Stimulated activated CD4-positive, alpha-beta T cell treated with anti-CD3 and anti-CD28 coated beads, Interleukin-12 subunit alpha, Interleukin-12 subunit beta, amount 100 ng/mL, for 4 hours (primary cell): ENCODE measurements at regions not wholly inside any gene's neighbourhood (a gene's known extent, or its start where the extent isn't known, plus 50 kb on each side); places are given as distances from the start of the nearest gene placed in this dataset.
A peak's percentile ranks its signal among the peaks of the same experiment; 100 is the strongest.

Experiments used
- DNase-seq: peaks from one replicate; pipeline ENCODE4 v3.0.0-alpha.2; 2020

DNA sequence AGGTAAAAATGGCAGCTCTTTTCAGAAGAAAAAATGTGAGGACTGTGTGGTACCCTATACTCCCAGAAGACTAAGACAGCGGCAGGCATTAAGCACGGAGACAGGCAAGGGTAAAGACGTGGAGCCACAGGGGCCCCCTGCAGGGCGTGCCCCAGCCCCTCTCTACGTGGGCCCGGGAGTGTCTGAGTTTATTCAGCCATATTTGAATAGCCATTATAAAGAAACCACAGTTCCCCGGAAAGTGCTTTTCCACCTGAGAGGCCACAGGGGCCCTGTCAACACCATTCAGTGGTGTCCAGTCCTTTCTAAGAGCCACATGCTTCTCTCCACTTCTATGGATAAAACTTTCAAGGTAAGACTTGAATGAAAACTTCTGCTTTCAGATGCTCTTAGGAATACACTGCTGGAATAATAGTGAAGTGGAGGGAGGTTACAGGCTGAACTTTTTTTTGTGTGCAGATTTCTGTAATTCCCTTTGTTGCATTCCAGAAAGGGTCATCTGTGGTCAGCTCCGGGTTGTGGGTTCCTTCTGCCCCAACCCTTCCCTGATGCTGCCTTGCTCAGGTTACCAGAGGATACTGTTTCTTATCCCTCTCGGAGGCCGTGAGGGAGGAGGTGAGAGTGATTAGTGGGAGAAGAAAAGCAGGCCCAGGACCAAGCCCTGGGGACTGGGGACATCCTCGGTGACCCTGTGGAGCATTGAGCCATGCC lies 58.4 kb downstream of the SLC25A47 start:
- DNase-seq: no peak

GRCh38 chr14:100382106-100382455 lies 58.9 kb downstream of the SLC25A47 start:
- DNase-seq: no peak

- DNase-seq: peak; percentile 57
Measured at GRCh38 chr14:100383727-100384158, 60.6 kb downstream of the SLC25A47 start.

- DNase-seq: no peak
Measured at GRCh38 chr14:100384277-100384676, 61.1 kb downstream of the SLC25A47 start.

DNA sequence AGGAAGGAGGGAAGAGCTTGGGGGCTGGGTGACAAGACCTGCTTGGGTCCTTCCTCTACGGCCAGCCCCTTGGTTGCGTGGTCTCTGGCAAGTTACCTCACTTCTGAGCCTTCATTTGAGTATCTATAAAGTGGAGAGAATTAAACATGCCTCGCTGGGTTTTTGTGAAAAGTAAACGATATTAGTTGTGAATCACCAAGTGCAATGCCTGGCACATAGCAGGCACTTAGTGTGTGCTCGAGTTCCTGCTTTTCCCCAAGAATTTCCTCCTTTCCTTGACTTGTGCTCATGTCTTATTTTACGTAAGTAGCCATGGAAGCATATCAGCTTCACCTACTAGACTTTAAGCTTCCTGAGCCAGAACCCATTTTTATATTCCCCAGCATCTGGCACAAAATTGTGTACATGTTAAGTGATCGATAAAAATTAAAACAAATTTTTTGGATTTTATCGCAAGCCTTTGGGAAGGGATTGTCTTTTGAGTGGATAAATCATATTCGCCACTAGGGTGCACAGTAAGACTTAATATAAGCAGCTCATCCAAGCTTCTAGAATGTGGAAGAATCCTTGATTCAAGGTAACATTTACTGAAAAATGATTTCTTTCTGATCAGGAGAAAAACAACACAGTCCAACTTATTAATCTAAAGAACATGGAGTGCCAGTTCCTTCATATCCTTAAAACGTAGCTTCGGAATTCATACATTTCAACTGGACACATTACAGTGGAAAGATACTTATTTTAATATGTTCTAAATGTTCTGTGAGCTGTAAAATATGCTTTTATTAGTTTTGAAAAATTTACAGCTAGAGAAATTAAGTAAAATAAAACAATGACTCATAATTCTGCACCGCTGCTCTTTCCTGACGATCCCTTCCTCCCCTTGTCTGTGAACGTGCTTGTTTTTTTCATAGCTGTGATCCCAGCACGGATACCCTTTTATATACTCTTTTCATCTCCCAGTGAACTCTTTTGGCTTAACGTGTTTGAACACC lies 62.0 kb downstream of the SLC25A47 start:
- no peak for DNase-seq

- no peak for DNase-seq
Measured at GRCh38 chr14:100386121-100386520, 63.0 kb downstream of the SLC25A47 start.

DNA sequence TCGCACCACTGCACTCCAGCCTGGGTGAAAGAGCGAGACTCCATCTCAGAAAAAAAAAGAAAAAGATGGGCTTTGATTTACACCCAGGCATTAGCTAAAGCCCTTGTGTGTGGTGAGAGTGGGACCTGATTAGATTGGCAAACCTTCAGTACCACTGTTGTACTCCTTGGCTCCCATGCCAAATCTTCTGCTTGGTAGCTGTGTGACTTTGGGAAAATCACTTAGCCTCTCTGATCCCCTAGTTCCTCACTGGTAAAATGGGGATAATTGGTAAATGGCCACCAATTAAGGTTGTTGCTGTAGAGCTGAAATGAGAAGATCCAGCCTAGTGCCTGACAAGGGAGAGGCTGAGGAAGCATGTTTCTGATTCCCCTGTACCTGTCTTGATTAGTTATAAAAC lies 63.7 kb downstream of the SLC25A47 start:
- no peak for DNase-seq

DNA sequence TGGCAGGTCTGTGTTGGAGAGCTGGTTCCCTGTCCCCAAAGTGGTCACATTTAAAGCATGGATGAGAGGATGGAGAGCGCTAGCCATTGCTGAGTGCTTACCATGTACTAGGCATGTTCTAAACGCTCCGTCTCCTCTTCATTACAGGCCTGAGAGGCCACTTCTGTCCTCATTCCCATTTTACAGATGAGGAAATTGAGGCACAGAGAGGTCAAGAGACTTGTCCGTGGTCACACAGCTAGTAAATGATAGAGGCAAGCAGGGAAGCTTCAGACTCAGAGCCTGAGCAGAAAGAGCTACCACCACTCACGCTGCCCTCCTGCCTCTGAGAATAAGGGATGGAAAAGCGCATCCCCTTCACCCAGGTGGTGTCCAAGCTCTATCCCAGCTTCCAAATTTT lies 64.3 kb downstream of the SLC25A47 start:
- no peak for DNase-seq

GRCh38 chr14:100388103-100389054 lies 65.2 kb downstream of the SLC25A47 start:
- no peak for DNase-seq

DNA sequence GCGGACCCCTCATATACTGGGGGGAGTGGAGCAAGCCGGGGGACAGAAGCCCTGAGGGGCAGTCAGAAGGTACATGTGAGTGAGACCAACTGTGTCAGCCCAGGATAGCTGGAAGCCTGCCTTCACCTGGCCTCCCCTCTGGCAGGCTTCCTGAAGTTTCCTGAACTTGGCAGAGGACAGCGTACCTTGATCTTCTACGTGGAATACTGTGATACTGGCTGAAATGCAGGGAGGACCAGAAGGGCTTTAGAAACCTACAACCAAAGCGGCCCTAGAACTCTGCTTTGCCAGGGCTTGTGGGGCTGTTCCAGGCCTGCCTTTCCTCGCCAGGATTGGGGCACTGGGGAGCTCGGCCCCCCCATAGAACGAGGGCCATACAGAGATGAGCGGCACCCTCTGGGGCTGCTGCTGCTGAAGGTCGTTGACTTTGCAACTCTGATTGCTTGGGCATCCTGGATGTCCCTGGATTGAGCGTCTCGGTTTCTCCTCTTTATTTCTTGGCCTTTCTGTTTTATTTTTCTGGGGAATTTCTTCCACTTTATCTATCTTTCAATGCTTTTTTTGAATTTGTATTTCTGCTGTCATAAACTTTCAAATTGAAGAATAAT lies 66.5 kb downstream of the SLC25A47 start:
- no peak for DNase-seq

GRCh38 chr14:100391173-100391572 lies 68.0 kb downstream of the SLC25A47 start:
- DNase-seq: no peak

GRCh38 chr14:100391724-100392123 lies 68.6 kb downstream of the SLC25A47 start:
- no peak for DNase-seq

GRCh38 chr14:100392356-100392755 lies 69.2 kb downstream of the SLC25A47 start:
- no peak for DNase-seq

- DNase-seq: no peak
Measured at GRCh38 chr14:100393362-100393761, 70.2 kb downstream of the SLC25A47 start.

- DNase-seq: no peak
Measured at GRCh38 chr14:100393906-100394732, 71.0 kb downstream of the SLC25A47 start.

DNA sequence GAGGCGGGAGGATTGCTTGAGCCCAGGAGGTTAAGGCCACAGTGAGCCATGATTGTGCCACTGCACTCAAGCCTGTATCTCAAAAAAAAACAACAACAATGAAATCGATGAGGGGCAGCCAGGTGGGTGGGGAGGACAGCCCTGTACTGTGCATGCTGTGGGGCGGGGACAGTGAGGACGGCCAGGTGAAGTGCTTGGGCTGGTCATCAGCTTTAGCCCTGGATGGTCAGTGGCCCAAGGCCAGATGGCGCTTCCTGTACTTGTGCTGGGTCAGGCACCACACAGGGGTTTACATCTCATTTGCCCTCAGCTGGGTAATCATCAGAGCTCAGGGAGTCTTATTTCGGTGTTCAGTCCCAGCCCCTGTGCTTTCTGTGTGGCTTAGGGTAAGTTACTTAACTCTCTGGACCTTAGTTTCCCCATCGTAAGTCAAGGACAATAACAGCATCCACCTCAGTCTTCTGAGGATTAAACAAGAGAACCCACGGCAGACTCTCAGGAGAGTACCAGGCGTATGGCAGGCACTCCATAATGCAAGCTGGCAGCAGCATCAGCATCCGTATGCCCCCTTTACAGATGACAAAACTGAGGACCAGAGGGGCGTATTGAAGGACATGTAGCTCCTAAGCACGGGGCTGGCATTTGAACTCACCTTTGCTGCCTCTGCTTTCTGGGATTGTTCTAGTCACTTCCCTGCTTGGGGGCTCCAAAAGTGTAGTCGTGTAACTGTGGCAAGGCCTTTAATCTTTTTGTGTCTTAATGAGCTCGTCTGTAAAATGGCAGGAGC lies 71.9 kb downstream of the SLC25A47 start:
- DNase-seq: no peak

GRCh38 chr14:100396266-100396795 lies 73.2 kb downstream of the SLC25A47 start:
- no peak for DNase-seq

- no peak for DNase-seq
Measured at GRCh38 chr14:100397005-100397404, 73.9 kb downstream of the SLC25A47 start.

GRCh38 chr14:100398044-100398443 lies 74.9 kb downstream of the SLC25A47 start:
- no peak for DNase-seq
